Natural killer cell (primary cell): ENCODE measurements at regions not wholly inside any gene's neighbourhood (a gene's known extent, or its start where the extent isn't known, plus 50 kb on each side); places are given as distances from the start of the nearest gene placed in this dataset.
A peak's percentile ranks its signal among the peaks of the same experiment; 100 is the strongest.
"Not testable (repeated sequence)": the region's sequence is repeated elsewhere in the genome, so short reads cannot be mapped to it uniquely, and the experiment has no call there.

Experiments
- ATAC-seq, 3 donors: fragments of 150-1000 bp in 2 of 3; fragments of 200-7000 bp in 1 of 3; cut with Tn5 transposase; 1 replicate in 1 of 3; 2 replicates in 2 of 3; pipeline ENCODE4 v1.10.0; 2021; ENCODE audit warnings: mild to moderate bottlenecking in 2 of 3, moderate library complexity in 2 of 3
- DNase-seq, 2 donors: peaks; one replicate each; pipeline versions ENCODE4 v3.0.0 to v3.0.0-alpha.2; 2013 to 2021; ENCODE audit warnings: mixed read lengths in 1 of 2
- H3K27ac ChIP-seq: one replicate; pipeline ENCODE4 v1.5.1; 2013; ENCODE audit warnings: mild to moderate bottlenecking, low read length
- H3K27me3 ChIP-seq: one replicate; pipeline ENCODE4 v1.6.1; 2013; ENCODE audit warnings: low read length; ENCODE audit not compliant: control insufficient read depth, insufficient read depth
- H3K36me3 ChIP-seq: one replicate; pipeline ENCODE4 v1.6.1; 2013; ENCODE audit warnings: low read length; ENCODE audit not compliant: control insufficient read depth, insufficient read depth
- H3K4me1 ChIP-seq: one replicate; pipeline ENCODE4 v1.6.1; 2013; ENCODE audit warnings: low read length; ENCODE audit not compliant: control insufficient read depth, insufficient read depth
- H3K4me3 ChIP-seq: one replicate; pipeline ENCODE4 v1.5.1; 2013; ENCODE audit warnings: low read length
- H3K9me3 ChIP-seq: one replicate; pipeline ENCODE4 v1.6.1; 2013; ENCODE audit warnings: low read length; ENCODE audit not compliant: control insufficient read depth, insufficient read depth
- H3K27ac Mint-ChIP-seq, 2 donors: one replicate each; pipeline ENCODE4 v1.8.0; 2022; ENCODE audit warnings: mild to moderate bottlenecking in 2 of 2, mixed read lengths in 2 of 2, moderate library complexity in 1 of 2
- H3K27me3 Mint-ChIP-seq, 2 donors: one replicate each; pipeline ENCODE4 v1.8.0; 2022; ENCODE audit warnings: low read depth in 2 of 2, mixed read lengths in 2 of 2
- H3K36me3 Mint-ChIP-seq: one replicate; pipeline ENCODE4 v1.8.0; 2022; ENCODE audit warnings: mixed read lengths
- H3K4me1 Mint-ChIP-seq, 2 donors: one replicate each; pipeline ENCODE4 v1.8.0; 2022; ENCODE audit warnings: mixed read lengths in 2 of 2
- H3K4me3 Mint-ChIP-seq: one replicate; pipeline ENCODE4 v1.8.0; 2022; ENCODE audit warnings: mild to moderate bottlenecking, moderate library complexity, mixed read lengths
- H3K9me3 Mint-ChIP-seq, 2 donors: one replicate each; pipeline ENCODE4 v1.8.0; 2022; ENCODE audit warnings: mixed read lengths in 2 of 2
- WGBS: methylation state at CpG from one replicate; pipeline ENCODE4 v1.1.7; 2013; ENCODE audit warnings: missing lambda C conversion rate; ENCODE audit not compliant: insufficient coverage; 5-methylcytosine and 5-hydroxymethylcytosine counted together
- intact Hi-C: fragments of 100-400 bp; cut with micrococcal nuclease; formaldehyde crosslinking; loops from one replicate; pipeline ENCODE4 v1.14.2; 2022
- TF ChIP-seq, protein P1 (sequence below): fragments of 200-600 bp; IDR thresholded peaks from one replicate; pipeline ENCODE4 v1.8.0; 2022; ENCODE audit warnings: antibody characterized with exemption

DNA sequence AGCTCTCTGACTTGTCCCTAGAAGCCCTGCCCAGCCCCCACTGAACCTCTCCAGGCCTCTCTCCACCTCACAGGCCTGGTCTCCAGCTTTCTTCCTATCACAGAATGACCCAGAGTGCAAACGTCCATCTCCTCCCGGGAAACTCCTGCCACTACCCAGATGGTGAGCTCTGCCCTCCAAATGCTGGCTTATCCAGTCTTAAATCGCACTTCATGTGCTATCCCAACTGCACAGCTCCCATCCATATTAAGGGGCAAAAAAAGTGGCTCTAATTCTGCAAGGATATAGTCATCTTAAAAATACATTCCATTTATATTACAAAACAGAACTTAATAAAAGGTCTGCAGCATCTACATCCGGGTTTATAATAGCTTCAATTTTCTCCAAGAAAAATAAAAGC is 70.8 kb upstream of the CDC42EP3 start:
- peaks cover 6 to 13% of the 10 kb centered on the region in 2 donors for H3K4me1 Mint-ChIP-seq
- H3K4me1 ChIP-seq: no peaks in the 10 kb centered on the region
- no peaks in the 10 kb centered on the region for H3K27me3 Mint-ChIP-seq
- no peaks in the 10 kb centered on the region for H3K9me3 Mint-ChIP-seq
- intact Hi-C loops: no loop called here
- H3K9me3 ChIP-seq: no peaks in the 10 kb centered on the region
- H3K36me3 ChIP-seq: no peaks in the 10 kb centered on the region
- no peaks in the 10 kb centered on the region for H3K27me3 ChIP-seq
- H3K27ac Mint-ChIP-seq: peak overlapping the region in 1 of 2 donors; percentile 34
- no peak overlapping the region for H3K4me3 Mint-ChIP-seq
- no peak for DNase-seq
- H3K4me3 ChIP-seq: no peak overlapping the region
- TF ChIP-seq, protein P1, sequence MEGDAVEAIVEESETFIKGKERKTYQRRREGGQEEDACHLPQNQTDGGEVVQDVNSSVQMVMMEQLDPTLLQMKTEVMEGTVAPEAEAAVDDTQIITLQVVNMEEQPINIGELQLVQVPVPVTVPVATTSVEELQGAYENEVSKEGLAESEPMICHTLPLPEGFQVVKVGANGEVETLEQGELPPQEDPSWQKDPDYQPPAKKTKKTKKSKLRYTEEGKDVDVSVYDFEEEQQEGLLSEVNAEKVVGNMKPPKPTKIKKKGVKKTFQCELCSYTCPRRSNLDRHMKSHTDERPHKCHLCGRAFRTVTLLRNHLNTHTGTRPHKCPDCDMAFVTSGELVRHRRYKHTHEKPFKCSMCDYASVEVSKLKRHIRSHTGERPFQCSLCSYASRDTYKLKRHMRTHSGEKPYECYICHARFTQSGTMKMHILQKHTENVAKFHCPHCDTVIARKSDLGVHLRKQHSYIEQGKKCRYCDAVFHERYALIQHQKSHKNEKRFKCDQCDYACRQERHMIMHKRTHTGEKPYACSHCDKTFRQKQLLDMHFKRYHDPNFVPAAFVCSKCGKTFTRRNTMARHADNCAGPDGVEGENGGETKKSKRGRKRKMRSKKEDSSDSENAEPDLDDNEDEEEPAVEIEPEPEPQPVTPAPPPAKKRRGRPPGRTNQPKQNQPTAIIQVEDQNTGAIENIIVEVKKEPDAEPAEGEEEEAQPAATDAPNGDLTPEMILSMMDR: no peak
- no peak overlapping the region for H3K27ac ChIP-seq
- H3K36me3 Mint-ChIP-seq: no peaks in the 10 kb centered on the region
- WGBS: 85% methylated on average over 3 of the region's 4 CpGs
- no peak for ATAC-seq

DNA sequence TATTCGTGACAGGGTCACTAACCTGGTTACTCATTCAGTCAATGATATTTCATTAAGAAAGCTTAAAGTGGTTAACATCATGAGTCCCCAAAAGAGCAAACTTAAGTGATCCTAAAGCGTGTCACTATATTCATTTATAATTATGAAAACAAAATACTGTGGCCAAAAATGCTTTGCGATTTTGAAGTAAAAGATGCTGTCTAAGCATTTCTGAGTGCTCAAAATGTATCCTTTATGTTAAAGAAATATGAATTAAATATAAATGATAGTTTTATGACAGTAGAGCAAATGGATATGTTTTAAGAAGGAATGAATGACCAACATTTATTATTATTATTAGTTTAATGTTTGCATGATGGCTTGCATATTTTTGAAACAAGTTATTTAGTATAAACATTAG is 72.6 kb upstream of the CDC42EP3 start:
- intact Hi-C loops: no loop called here
- H3K4me3 ChIP-seq: no peak overlapping the region
- TF ChIP-seq, protein P1: no peak
- H3K27ac ChIP-seq: no peak overlapping the region
- ATAC-seq (no peak), DNase-seq (no peak)
- Mint-ChIP-seq H3K27ac (no peak overlapping the region), H3K4me3 (no peak overlapping the region), H3K4me1 (peaks cover 6 to 13% of the 10 kb centered on the region in 2 donors), H3K27me3 (no peaks in the 10 kb centered on the region), H3K9me3 (no peaks in the 10 kb centered on the region), H3K36me3 (no peaks in the 10 kb centered on the region)
- 92% methylated on average over 1 of the region's 3 CpGs for WGBS
- no peaks in the 10 kb centered on the region for H3K9me3 ChIP-seq
- H3K4me1 ChIP-seq: no peaks in the 10 kb centered on the region
- H3K36me3 ChIP-seq: no peaks in the 10 kb centered on the region
- no peaks in the 10 kb centered on the region for H3K27me3 ChIP-seq

DNA sequence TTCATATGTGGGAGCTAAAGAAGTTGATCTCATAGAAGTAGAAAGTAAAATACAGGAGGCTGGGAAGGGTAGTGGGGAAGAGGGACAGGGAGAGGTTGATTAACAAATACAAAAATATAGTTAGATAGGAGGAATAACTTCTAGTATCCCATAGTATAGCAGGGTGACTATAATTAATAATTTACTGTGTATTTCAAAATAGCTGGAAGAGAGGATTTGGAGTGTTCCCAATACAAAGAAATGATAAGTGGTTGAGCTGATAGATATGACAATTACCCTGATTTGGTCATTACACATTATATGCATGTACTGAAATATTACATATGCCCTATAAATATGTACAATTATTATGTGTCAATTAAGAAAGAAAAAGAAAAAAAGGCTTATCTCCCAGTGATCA is 73.5 kb upstream of the CDC42EP3 start:
- H3K27ac Mint-ChIP-seq, H3K4me1 ChIP-seq, ATAC-seq, H3K9me3 ChIP-seq, H3K36me3 ChIP-seq, H3K27me3 ChIP-seq, H3K27me3 Mint-ChIP-seq, H3K4me3 Mint-ChIP-seq, H3K9me3 Mint-ChIP-seq, H3K36me3 Mint-ChIP-seq, H3K4me3 ChIP-seq, DNase-seq, H3K27ac ChIP-seq, intact Hi-C loops, H3K4me1 Mint-ChIP-seq: not testable (repeated sequence)

DNA sequence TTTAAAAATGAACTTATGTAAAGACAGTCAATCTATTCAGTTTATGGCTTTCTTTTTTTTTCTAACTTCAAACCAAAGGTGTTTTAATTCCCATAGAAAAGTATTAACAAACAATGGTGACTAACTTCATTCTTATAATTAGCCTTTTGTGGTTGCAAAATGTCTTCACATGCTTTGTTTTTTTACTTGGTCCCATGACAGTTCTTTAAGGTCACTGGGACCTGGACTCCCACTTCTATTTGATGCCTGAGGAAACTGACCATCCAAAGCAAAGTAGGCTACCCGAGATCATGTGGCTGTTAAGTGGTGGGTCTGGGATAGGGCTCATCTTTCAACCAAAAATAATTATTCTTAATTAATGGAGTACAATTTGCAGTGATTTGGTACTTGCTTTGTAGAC is 74.6 kb upstream of the CDC42EP3 start:
- H3K9me3 Mint-ChIP-seq, H3K4me1 Mint-ChIP-seq, H3K27ac ChIP-seq, ATAC-seq, H3K36me3 Mint-ChIP-seq, DNase-seq, H3K4me1 ChIP-seq, H3K36me3 ChIP-seq, H3K27me3 Mint-ChIP-seq, H3K9me3 ChIP-seq, intact Hi-C loops, H3K27me3 ChIP-seq, H3K4me3 Mint-ChIP-seq, H3K4me3 ChIP-seq, H3K27ac Mint-ChIP-seq: not testable (repeated sequence)
- 100% methylated on average over 1 of the region's 1 CpG for WGBS

DNA sequence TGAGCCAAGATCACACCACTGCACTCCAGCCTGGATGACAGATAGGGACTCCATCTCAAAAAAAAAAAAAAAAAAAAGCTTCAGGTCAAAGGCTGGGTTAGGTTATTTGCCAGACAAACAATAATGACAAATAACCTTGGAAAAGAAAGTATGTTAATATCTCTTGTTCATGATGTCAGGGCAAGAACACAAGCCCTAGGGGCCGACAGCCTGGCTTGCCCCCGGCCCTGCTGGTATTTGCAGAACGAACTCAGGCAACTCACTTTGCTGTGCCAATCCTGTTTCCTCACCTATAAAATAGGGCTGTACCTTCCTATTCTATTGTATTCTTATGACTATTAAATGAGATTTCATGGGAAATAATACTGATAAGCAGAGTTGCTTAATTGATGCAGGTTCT is 75.4 kb upstream of the CDC42EP3 start:
- Mint-ChIP-seq H3K36me3 (no peaks in the 10 kb centered on the region), H3K4me3 (no peak overlapping the region), H3K27ac (no peak overlapping the region), H3K27me3 (no peaks in the 10 kb centered on the region), H3K9me3 (no peaks in the 10 kb centered on the region), H3K4me1 (no peaks in the 10 kb centered on the region)
- H3K9me3 ChIP-seq: no peaks in the 10 kb centered on the region
- H3K36me3 ChIP-seq: no peaks in the 10 kb centered on the region
- TF ChIP-seq, protein P1: no peak
- intact Hi-C loops: no loop called here
- no peaks in the 10 kb centered on the region for H3K27me3 ChIP-seq
- WGBS: 100% methylated on average over 3 of the region's 3 CpGs
- no peak for ATAC-seq
- no peak for DNase-seq
- no peaks in the 10 kb centered on the region for H3K4me1 ChIP-seq
- no peak overlapping the region for H3K4me3 ChIP-seq
- H3K27ac ChIP-seq: no peak overlapping the region
